NCI-H2107 treated with DMSO at 0.1 percent for 48 hours (cell line): ENCODE measurements at regions not wholly inside any gene's neighbourhood (a gene's known extent, or its start where the extent isn't known, plus 50 kb on each side); places are given as distances from the start of the nearest gene placed in this dataset.
"Not testable (repeated sequence)": the region's sequence is repeated elsewhere in the genome, so short reads cannot be mapped to it uniquely, and the experiment has no call there.

Experiments used
- DNase-seq: peaks from one replicate; lab custom pipeline; 2025; ENCODE audit not compliant: unreplicated experiment; lab: John Stamatoyannopoulos, UW

DNA sequence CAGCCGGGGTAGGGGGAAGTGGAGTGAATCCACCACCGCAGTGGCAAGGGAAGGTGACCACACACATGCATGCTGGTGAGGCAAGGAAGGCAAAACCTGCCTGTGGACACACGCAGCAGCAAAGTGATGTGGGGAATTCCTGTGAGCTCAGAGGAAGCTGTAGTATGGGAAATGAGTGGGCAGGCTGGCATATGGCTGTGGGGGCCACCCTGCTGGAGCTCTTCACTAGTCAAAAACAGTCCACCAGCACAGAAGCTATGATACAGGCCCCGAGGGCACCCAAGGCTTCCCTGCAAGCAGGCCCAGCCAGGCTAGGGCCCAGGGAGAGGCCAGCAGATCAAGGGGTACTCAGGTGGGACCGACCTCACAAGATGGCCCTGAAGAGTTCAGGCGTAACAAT is 239.1 kb downstream of the CHM start:
- DNase-seq: no peak

DNA sequence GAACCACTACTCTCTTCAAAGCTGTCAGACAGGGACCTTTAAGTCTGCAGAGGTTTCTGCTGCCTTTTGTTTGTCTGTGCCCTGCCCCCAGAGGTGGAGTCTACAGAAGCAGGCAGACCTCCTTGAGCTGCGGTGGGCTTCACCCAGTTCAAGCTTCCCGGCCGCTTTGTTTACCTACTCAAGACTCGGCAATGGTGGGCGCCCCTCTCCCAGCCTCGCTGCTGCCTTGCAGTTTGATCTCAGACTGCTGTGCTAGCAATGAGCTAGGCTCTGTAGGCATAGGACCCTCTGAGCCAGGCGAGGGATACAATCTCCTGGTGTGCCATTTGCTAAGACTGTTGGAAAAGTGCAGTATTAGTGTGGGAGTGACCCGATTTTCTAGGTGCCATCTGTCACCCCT is 275.0 kb downstream of the CHM start:
- not testable (repeated sequence) for DNase-seq

DNA sequence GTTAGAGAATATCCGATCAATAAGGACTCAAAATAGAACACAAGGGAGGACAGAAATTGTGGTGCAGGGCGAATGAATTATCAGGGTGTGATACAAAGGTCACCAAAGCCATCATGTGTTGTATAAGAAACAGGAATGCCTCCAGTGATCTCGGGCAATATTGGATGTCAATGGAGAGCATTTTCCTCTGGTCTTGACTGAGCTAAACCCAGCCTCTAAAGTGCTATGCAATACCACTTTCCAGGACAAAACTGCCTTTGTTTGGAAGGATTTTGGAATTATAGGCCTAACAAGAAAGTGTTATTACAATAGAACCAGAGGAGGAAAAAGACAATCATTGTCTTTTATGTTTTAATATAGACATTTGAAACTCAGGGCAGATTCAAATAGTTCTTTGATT is 281.7 kb downstream of the CHM start:
- no peak for DNase-seq

DNA sequence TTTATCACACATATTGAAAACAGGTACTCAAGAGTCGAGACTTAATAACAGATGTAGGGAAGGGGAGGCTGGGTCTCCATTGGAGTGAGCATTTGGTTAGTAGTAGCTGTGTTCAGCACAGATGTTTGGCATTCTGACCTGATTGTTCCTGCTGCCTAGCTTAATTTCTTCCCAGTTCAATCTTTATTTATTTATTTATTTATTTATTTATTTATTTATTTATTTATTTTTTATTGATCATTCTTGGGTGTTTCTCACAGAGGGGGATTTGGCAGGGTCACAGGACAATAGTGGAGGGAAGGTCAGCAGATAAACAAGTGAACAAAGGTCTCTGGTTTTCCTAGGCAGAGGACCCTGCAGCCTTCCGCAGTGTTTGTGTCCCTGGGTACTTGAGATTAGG is 324.3 kb downstream of the CHM start:
- DNase-seq: not testable (repeated sequence)

DNA sequence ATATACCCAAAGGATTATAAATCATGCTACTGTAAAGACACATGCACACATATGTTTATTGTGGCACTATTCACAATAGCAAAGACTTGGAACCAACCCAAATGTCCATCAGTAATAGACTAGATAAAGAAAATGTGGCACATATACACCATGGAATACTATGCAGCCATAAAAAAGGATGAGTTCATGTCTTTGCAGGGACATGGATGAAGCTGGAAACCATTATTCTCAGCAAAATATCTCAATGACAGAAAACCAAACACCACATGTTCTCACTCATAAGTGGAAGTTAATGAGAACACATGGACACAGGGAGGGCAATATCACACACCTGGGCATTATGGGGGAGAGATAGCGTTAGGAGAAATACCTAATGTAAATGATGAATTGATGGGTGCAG is 323.8 kb upstream of the POF1B start:
- DNase-seq: not testable (repeated sequence)

DNA sequence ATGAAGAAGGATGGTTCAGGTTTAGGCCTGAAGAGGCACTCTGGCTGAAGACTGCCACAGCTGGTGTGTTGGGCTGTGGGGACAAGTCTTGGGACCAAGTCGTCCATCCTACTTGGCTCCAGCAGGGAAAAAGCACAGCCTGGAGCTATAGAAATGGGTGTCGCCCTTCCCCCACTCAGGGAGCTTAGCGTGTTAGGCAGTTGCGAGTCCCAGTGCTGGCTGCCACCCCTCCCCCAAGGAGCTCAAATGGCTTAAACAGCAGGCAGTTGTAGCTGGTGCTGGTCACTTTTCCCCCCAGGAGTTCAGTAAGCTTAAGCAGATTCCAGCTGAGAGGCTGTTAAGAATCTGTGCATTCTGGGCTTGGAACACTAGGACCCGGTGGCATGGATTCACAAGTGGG is 319.5 kb upstream of the POF1B start:
- DNase-seq: no peak

DNA sequence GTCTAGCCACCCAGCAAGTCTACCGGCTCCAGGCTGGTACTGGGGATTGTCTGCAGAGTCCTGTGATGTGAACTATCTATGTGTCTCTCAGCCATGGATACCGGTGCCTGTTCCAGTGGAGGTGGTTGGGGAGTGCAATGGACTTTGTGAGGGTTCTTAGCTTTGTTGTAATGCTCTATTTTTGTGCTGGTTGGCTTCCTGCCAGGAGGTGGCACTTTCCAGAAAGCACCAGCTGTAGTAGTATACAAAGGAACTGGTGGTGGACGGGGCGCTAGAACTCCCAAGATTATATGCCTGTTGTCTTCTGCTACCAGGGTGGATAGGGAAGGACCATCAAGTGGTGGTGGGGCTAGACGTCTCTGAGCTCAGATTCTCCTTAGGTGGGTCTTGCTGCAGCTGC is 306.4 kb upstream of the POF1B start:
- DNase-seq: no peak

DNA sequence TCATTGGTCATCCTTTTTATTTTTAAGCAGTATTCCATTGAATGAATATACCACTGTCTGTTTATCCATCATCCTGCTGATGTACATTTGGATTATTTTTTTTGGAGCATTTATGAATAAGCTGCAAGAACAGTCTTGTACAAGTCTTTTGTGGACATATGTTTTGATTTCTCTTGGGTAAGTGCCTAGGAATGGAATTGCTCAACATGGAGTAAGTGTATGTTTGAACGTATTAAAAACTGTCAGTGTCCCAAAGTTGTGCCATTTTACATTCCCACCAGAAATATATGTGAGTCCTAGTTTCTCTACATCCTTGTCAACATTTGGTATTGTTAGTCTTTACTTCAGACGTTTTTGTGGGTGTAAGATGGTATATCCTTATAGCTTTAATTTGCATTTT is 287.0 kb upstream of the POF1B start:
- DNase-seq: no peak

DNA sequence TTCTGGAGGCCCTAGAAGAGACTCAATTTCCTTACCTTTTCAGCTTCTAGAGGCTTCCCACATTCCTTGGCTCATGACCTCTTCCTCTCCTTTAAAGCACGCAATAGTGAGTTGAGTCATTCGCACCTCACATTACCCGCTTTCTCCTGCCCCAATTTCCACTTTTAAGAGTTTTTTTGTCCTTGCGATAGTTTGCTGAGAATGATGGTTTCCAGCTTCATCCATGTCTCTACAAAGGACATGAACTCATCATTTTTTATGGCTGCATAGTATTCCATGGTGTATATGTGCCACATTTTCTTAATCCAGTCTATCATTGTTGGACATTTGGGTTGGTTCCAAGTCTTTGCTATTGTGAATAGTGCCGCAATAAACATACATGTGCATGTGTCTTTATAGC is 284.5 kb upstream of the POF1B start:
- DNase-seq: not testable (repeated sequence)

DNA sequence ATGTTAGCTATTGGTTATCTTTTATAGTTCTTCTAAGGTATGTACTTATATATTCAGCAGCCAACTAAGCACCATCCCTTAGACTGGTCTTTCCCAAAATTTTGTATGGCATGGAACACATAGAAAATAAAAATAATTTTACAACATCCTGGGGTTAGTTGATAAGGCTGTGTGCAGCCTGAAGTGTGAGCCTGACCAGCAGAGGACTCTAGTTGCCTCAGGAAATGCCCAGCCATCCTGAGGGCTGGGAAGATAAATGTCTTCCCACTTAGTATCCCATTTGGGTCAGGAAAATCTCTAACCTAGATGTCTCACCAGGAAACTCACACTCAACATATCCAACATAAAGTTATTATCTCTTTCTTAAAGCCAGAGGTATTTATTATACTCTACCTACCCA is 251.4 kb upstream of the POF1B start:
- DNase-seq: no peak

DNA sequence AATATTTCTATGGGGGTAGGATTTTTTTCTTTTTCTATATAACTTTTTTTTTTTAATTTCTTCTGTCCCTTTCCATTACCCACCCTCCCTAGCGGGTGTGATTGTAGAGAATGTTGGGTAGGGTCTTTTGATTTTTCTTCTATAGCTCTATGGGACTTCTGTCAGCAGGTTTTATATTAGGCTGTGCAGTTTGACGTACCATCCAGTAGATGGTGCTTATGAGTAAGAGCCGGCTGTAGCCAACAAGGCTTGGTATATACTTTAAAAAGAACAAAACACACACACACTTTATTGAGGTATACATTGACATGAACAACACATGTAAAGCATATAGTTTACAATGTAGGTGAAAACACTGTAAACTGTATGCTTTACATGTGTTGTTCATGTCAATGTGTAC is 247.9 kb upstream of the POF1B start:
- no peak for DNase-seq

DNA sequence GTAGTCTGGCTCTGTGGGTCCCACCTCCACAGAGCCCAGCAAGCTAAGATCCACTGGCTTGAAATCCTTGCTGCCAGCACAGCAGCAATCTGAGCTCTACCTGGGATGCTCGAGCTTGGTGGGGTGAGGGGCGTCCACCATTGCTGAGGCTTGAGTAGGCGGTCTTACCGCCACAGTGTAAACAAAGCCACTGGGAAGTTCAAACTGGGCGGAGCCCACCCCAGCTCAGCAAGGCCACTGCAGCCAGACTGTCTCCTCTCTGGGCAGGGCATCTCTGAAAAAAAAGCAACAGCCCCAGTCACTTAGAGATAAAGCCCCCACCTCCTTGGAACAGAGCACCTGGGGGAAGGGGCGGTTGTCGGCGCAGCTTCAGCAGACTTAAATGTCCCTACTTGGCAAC is 243.2 kb upstream of the POF1B start:
- no peak for DNase-seq

DNA sequence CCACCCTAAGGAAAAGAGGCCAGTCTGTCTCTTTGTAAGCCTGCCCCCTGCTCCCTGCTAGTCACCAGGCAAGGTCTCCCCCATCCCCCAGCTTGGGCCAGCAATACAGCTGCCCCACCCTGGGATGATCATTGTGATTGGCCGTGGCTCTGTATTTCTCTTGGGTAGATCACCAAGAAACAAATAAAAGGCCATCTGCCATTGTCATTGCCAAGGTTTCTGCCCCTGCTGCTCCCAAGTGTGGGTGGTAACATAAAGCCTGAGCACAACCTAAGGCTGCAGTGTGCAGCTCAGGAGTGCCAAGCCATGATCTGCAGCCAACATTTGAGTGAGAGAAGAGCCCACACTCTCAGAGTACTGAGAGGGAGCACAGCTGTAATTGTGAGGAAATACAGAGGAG is 241.0 kb upstream of the POF1B start:
- no peak for DNase-seq

DNA sequence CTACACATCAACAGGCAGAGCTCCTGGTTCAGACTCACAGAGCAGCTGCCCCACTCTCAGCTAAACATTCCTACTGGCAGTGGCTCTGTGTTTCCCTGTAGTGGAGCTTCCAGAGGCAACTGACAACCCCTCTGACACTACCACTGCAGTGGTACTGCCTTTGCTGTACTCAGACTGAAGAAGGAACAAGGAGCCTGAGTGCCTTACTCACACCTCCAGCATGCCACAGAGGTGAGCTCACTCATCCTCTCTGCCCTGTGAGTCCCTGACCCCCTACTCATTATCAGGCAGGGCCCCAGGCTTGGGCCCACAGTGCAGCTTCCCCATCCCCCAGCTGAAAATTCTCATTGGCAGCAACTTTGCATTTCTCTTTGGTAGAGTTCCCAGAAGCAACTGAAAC is 240.5 kb upstream of the POF1B start:
- no peak for DNase-seq

DNA sequence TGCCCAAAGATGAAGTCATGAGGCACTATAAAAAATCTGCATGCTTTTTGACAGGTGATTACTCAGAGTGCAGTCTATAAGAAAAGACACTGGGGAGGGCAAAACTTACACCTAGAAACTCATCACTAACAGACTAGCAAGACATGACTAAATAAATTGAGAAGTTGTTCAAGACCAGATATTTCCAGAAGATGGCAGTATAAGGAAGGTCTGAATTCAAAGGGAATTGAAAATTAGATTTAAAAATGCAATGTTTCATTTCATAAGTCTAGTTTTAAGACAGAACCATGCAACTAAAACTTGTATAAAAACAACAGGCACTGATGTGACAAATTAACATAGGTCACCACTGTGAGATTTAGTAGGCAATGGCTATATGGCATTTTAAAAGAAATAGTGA is 232.5 kb upstream of the POF1B start:
- peak; percentile 6 for DNase-seq

DNA sequence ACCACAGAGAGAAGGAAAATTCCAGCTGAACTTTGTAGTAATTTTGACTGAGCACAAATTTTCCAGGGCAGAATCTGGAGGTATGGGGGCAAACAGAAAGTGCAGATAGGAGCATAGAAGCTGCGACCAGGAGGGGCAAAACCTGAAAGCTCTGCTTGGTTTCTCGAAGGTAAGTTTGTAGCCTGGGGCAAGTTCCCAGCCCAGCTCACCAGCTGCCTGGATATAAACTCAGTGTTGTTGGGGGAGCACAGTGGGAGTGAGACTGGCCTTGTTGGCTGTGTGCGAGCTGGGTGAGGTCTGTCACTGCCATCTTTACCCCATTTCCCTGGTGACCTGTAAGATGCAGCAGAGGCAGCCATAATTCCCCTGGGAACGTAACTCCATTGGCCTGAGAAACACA is 213.5 kb upstream of the POF1B start:
- no peak for DNase-seq

DNA sequence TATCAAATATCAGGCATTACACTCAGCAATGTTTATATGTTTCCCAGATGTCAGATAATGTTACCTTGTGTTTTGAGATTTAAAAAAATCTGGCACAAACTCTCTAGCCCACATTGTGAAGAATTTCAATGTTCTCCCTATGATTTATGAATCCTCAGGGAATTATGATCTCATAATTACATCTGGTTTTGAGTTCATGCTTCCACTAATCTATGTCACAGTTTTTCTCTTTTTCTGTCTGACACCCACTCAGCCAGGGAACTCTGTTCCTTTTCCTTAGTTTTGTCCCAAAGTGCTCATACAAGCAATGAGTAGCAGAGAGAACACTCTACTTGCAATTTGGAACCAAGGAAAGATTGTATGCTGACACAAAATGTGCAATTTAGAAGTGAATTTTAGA is 212.1 kb upstream of the POF1B start:
- no peak for DNase-seq

DNA sequence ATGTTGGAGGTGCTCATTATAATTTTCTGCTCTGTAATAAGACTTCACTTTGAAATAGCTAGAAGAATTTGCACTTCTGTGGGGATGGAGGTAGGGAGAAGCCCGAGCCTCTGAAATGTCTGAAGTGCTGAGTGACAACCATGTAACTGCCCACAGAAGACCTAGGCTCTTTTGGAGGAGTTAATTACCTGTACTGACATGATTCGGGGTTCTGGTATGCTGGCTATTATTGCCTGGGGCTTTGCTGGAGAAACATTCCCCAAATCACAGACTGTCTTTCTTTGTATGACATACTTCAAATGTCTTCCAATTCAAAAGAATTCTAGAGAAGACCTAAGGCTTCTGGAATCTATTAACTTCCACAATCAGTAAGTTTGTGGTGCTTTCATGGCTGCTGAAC is 211.2 kb upstream of the POF1B start:
- DNase-seq: no peak

DNA sequence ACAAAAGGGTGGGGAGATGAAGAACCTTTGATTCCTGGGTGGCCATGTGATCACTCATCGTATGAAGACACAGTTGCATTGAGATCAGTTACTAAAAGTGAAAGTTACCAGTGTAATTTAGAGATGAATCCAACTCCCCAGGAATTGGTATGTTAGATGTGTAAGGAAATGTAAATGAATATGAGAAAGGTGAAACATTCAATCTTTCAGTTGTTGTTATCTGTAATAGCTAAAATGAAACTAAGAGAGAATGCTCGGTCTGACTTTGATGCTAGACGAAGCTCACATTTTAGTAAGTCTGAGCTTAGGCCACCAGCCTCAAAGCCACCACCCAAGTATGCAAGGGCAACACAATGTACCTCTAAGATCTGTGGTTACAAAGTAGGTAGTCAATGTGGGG is 194.3 kb upstream of the POF1B start:
- DNase-seq: no peak

DNA sequence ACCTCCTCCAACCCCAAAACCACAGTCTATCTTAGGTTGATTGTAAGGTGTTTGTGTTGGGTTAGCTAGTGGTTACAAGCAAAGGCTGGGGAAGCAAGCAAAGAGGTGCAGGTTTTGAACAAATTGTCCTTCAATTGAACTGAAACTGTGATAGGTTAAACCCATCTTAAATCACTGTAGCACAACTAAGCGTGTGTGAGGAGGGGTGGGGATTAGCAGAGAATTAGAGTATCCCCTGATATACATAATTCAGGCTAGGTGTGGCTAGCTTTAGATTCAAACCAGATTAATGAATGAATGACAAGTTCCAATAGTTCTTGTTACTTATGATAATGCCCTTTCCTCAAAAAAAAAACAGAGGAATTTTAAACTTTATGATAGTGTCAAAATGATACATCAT is 191.0 kb upstream of the POF1B start:
- no peak for DNase-seq

DNA sequence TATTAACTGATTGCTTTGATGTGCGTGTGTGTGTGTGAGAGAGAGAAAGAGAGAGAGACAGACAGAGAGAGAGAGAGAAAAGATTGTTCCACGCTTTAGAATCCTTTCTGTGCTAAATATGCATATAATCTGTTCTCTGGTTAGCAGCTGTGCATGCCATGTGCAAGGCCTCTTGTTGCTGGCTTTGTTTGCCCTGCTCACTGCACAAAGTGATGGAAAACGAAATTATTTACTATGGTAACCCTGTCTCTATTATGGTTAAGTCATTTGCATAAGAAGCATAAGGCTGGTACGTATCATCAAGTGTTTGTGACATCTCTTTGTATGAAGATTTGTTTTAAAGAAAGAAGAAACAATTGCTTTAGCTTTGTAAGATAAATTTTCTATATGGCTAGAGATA is 190.2 kb upstream of the POF1B start:
- no peak for DNase-seq

DNA sequence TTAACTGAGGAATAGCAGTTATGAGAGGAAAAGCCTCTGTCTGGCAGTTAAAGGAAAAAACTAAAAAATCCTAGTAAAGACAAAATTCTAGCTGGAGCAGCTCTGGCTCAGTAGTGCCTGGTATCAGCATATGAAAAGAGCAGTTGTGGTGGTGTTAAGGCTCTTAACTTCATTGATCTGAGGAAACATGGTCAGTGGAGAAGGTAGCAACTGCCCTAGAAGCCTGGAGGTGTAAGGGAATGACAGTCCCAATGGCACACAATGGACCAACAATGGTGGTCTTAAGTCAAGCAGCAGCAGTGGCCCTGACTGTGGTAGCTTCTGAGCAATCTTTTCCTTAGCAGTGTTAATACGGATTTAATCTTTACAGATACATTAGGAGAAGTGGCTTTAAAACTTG is 189.6 kb upstream of the POF1B start:
- DNase-seq: no peak

DNA sequence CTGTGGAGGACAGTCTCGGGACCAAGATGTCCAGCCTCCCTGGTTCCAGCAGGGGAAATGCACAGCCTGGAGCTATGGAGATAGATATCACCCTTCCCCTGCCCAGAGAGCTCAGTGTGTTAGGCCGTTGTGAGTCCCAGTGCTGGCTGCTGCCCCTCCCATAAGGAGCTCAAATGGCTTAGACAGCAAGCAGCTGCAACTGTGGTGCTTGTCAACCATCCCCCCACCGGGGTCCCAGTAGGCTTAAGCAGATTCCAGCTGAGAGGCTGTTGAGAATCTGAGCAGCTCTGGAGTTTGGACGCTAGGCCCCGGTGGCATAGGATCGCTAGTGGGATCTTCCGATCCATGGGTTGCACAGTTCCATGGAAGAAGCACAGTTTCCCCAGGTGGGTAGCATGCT is 181.8 kb upstream of the POF1B start:
- no peak for DNase-seq

DNA sequence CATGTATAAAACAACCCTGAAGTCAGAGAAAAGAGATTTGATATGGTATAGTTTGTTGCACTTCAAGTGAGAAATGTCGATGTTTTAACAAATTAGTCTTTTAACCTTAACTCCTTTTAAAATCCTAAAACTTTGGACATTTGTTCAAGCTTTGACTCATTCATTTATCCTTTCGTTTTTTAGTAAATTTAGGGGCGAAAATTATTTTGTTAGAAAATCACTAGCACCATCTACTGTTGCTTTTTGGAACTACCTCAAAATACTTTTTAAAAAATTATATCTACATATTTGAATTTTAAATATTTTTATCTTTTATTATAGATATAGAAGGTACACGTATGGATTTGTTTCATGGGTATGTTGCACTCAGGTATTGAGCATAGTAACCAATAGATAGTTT is 165.1 kb upstream of the POF1B start:
- no peak for DNase-seq
